ENCODE measurements at regions not wholly inside any gene's neighbourhood (a gene's known extent, or its start where the extent isn't known, plus 50 kb on each side); places are given as distances from the start of the nearest gene placed in this dataset.
"Not testable (repeated sequence)": the region's sequence is repeated elsewhere in the genome, so short reads cannot be mapped to it uniquely, and the experiment has no call there.

DNA sequence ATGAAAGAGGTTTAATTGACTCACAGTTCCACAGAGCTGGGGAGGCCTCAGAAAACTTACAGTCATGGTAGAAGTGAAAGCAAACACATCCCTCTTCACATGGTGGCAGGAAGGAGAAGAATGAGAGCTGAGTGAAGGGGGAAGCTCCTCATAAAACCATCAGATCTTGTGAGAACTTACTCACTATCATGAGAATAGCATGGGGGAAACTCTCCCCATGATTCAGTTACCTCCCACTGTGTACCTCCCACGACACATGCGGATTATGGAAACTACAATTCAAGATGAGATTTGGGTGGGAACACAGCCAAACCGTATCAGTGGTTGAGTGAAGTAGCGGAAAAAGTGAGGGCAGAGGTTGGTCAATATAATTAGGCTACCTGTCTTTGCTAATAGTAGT, 538.3 kb downstream of the KIF2B start:
- TF ChIP-seq CTCF, POLR2A (IDR thresholded peaks at IDR 0.05): not testable (repeated sequence)

All from right lobe of liver (tissue), 4 donors.